Prostate gland (tissue), 2 donors: ENCODE measurements at regions not wholly inside any gene's neighbourhood (a gene's known extent, or its start where the extent isn't known, plus 50 kb on each side); places are given as distances from the start of the nearest gene placed in this dataset.

Experiments used
- POLR2AphosphoS5 ChIP-seq: sonication (generic); formaldehyde crosslinking; IDR thresholded peaks from one replicate; pipeline ENCODE4 v1.6.1; 2017; ENCODE audit warnings: antibody characterized with exemption
- TF ChIP-seq, protein P1 (sequence below), 4 experiments: fragments of 200-600 bp in 2 of 4; fragments of 450-650 bp in 2 of 4; sonication (generic) in 2 of 4; IDR thresholded peaks; 1 replicate in 3 of 4; 2 replicates in 1 of 4; pipeline ENCODE4 v1.5.1; 2016 to 2019; ENCODE audit warnings: antibody characterized with exemption in 4 of 4, mild to moderate bottlenecking in 2 of 4, moderate library complexity in 2 of 4

- no peak for TF ChIP-seq POLR2AphosphoS5
- TF ChIP-seq, protein P1, sequence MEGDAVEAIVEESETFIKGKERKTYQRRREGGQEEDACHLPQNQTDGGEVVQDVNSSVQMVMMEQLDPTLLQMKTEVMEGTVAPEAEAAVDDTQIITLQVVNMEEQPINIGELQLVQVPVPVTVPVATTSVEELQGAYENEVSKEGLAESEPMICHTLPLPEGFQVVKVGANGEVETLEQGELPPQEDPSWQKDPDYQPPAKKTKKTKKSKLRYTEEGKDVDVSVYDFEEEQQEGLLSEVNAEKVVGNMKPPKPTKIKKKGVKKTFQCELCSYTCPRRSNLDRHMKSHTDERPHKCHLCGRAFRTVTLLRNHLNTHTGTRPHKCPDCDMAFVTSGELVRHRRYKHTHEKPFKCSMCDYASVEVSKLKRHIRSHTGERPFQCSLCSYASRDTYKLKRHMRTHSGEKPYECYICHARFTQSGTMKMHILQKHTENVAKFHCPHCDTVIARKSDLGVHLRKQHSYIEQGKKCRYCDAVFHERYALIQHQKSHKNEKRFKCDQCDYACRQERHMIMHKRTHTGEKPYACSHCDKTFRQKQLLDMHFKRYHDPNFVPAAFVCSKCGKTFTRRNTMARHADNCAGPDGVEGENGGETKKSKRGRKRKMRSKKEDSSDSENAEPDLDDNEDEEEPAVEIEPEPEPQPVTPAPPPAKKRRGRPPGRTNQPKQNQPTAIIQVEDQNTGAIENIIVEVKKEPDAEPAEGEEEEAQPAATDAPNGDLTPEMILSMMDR (IDR thresholded peaks at IDR 0.05): no peak
These were observed 270.3 kb upstream of the IZUMO3 start for GRCh38 chr9:24816006-24816405.
